Endothelial cell (in vitro differentiated cells): ENCODE measurements at regions not wholly inside any gene's neighbourhood (a gene's known extent, or its start where the extent isn't known, plus 50 kb on each side); places are given as distances from the start of the nearest gene placed in this dataset.

Experiments
- DNase-seq: peaks from one replicate; pipeline ENCODE4 v3.0.0; 2021; ENCODE audit warnings: low spot score
- H3K27ac Mint-ChIP-seq: one replicate; pipeline ENCODE4 v1.8.0; 2021; ENCODE audit warnings: mixed read lengths, inconsistent platforms; ENCODE audit not compliant: unreplicated experiment
- H3K27me3 Mint-ChIP-seq: one replicate; pipeline ENCODE4 v1.8.0; 2021; ENCODE audit warnings: mild to moderate bottlenecking, moderate library complexity, mixed read lengths, inconsistent platforms; ENCODE audit not compliant: unreplicated experiment
- H3K36me3 Mint-ChIP-seq: one replicate; pipeline ENCODE4 v1.8.0; 2021; ENCODE audit warnings: mild to moderate bottlenecking, low read depth, mixed read lengths, inconsistent platforms; ENCODE audit not compliant: unreplicated experiment
- H3K4me1 Mint-ChIP-seq: one replicate; pipeline ENCODE4 v1.8.0; 2021; ENCODE audit warnings: mild to moderate bottlenecking, mixed read lengths, inconsistent platforms; ENCODE audit not compliant: unreplicated experiment
- H3K4me3 Mint-ChIP-seq: one replicate; pipeline ENCODE4 v1.8.0; 2021; ENCODE audit warnings: mild to moderate bottlenecking, mixed read lengths, inconsistent platforms; ENCODE audit not compliant: unreplicated experiment
- H3K9me3 Mint-ChIP-seq: one replicate; pipeline ENCODE4 v1.8.0; 2021; ENCODE audit warnings: mixed read lengths, inconsistent platforms; ENCODE audit not compliant: unreplicated experiment
- TF ChIP-seq, protein P1 (sequence below): fragments of 200-600 bp; sonication (generic); IDR thresholded peaks from one replicate; pipeline ENCODE4 v1.5.0; 2021; ENCODE audit warnings: antibody characterized with exemption; ENCODE audit not compliant: unreplicated experiment

DNA sequence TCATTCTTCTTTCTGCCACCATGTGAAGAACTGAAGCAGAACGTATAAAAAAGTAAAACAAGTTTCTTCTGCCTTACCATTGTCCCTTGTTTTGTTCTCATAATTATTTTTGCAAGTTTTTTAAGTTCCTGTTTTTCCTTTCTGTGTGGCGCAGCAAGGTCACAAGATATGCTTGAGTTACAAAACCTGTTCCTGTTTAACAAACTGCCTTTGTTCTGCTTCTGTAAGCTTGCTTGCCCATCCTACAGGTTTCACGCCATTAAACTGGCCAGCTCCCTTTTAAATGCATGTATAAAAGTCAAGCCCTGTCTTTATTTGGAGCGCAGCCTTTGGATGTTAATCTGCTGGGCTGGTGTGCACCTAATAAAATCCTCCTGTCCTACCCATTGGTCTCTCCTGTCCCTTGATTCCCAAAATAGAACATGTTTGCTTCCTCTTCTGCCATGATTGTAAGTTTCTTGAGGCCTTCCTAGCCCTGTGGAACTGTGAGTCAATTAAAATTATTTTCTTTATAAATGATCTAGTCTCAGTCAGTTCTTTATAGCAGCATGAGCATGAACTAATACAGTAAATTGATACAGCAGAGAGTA lies 1115.4 kb downstream of the SLITRK1 start:
- no peaks in the 10 kb centered on the region for H3K9me3 Mint-ChIP-seq

DNA sequence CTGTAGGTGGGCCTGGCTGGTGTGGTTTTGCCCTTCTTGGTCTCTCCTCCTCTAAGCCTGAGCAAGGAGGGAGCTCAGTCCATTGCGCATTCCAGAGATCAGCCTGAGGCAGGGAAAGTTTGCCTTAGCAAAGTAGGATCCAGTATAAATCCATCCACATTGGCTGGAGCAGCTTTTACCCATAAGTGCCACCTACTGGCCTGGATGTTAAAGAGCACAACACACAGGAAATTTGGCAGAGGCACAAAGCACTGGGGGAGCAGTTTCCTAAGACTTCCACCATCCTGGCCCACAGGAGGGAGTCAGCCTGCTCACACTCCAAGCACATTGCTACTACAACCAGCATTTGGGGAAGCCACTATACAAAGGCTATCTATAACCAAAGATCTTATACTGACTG lies 1124.2 kb downstream of the SLITRK1 start:
- no peak for DNase-seq
- Mint-ChIP-seq H3K4me3 (no peak overlapping the region), H3K27me3 (no peaks in the 10 kb centered on the region), H3K36me3 (no peaks in the 10 kb centered on the region), H3K4me1 (no peaks in the 10 kb centered on the region), H3K27ac (no peak overlapping the region), H3K9me3 (no peaks in the 10 kb centered on the region)
- TF ChIP-seq, protein P1, sequence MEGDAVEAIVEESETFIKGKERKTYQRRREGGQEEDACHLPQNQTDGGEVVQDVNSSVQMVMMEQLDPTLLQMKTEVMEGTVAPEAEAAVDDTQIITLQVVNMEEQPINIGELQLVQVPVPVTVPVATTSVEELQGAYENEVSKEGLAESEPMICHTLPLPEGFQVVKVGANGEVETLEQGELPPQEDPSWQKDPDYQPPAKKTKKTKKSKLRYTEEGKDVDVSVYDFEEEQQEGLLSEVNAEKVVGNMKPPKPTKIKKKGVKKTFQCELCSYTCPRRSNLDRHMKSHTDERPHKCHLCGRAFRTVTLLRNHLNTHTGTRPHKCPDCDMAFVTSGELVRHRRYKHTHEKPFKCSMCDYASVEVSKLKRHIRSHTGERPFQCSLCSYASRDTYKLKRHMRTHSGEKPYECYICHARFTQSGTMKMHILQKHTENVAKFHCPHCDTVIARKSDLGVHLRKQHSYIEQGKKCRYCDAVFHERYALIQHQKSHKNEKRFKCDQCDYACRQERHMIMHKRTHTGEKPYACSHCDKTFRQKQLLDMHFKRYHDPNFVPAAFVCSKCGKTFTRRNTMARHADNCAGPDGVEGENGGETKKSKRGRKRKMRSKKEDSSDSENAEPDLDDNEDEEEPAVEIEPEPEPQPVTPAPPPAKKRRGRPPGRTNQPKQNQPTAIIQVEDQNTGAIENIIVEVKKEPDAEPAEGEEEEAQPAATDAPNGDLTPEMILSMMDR, result no peak

More for the DNA sequence above, 1115.4 kb downstream of the SLITRK1 start:
- TF ChIP-seq, protein P1, result no peak
- no peak overlapping the region for H3K27ac Mint-ChIP-seq
- no peaks in the 10 kb centered on the region for H3K27me3 Mint-ChIP-seq
- H3K36me3 Mint-ChIP-seq, result no peaks in the 10 kb centered on the region
- no peak for DNase-seq
- no peaks in the 10 kb centered on the region for H3K4me1 Mint-ChIP-seq
- H3K4me3 Mint-ChIP-seq, result no peak overlapping the region

DNA sequence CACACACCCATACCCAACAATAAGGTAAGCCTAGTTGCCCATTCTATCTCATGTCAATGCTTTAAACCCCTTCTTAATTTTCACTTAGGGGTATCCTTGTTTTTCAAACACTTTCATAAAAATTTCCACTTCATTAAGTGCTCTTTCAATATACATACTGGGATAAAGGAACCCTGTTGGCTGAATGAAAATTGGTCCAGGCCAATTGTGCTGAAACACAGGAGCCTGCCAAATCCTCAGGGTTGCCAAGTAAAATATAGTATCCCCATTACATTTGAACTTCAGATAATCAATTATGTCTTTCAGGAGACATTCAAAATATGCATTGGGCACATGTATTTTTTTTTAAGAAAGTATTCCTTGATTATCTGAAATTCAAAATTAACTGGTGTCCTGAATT lies 1131.1 kb downstream of the SLITRK1 start:
- no peak overlapping the region for H3K27ac Mint-ChIP-seq
- H3K9me3 Mint-ChIP-seq, result no peaks in the 10 kb centered on the region
- no peaks in the 10 kb centered on the region for H3K4me1 Mint-ChIP-seq
- H3K27me3 Mint-ChIP-seq, result no peaks in the 10 kb centered on the region
- no peak for DNase-seq
- no peaks in the 10 kb centered on the region for H3K36me3 Mint-ChIP-seq
- H3K4me3 Mint-ChIP-seq, result no peak overlapping the region
- TF ChIP-seq, protein P1, result no peak

DNA sequence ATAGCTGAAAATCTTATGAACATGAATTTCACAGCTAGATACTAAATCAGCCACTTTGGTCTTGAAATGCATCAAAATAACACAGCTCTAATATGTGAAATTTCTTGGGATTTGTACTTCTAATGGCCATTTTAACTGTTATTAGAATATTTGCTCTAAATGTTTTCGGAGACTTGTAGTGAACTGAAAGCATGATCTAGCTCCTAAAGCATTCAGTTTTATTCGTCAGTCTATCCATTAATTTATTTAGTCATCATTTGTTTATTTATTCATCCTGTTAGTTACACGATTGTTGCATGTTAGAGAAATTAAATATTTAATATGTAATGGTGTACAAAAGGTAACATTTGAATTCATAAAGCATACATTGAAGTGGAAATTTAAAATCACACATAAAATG lies 1132.7 kb downstream of the SLITRK1 start:
- H3K9me3 Mint-ChIP-seq, result no peaks in the 10 kb centered on the region
- H3K27me3 Mint-ChIP-seq, result no peaks in the 10 kb centered on the region
- no peak overlapping the region for H3K27ac Mint-ChIP-seq
- DNase-seq, result no peak
- TF ChIP-seq, protein P1, result no peak
- H3K4me3 Mint-ChIP-seq, result no peak overlapping the region
- no peaks in the 10 kb centered on the region for H3K4me1 Mint-ChIP-seq
- no peaks in the 10 kb centered on the region for H3K36me3 Mint-ChIP-seq

DNA sequence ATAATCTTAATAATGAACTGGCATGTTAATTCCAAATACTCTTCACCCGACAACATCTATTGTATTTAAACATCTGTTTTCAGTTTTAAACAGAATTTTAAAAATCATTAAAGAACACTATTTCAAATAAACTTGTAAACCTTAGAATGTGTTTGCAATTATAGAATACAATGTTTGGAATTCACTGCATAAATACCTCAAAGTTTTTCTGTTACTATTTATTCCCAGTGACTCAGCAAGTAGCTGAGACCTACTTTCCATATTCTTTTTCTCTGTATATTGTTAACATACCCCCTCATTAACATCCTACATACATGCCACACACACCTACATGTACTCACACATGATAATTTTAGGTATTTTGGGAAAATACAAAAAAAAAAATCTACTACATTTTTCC lies 1134.3 kb downstream of the SLITRK1 start:
- Mint-ChIP-seq H3K9me3 (no peaks in the 10 kb centered on the region), H3K27me3 (no peaks in the 10 kb centered on the region), H3K4me1 (no peaks in the 10 kb centered on the region), H3K4me3 (no peak overlapping the region), H3K36me3 (no peaks in the 10 kb centered on the region), H3K27ac (no peak overlapping the region)
- DNase-seq, result no peak
- TF ChIP-seq, protein P1, result no peak
